Ovary (tissue), 7 donors: ENCODE measurements at regions not wholly inside any gene's neighbourhood (a gene's known extent, or its start where the extent isn't known, plus 50 kb on each side); places are given as distances from the start of the nearest gene placed in this dataset.

ENCODE experiments used
- DNase-seq, 5 donors: peaks; one replicate each; pipeline ENCODE4 v3.0.0-alpha.2; 2019 to 2020
- H3K27ac ChIP-seq, 2 donors: fragments of 200-600 bp; one replicate each; pipeline versions ENCODE4 v1.5.1 to v1.8.0; 2019 to 2022
- H3K27me3 ChIP-seq: fragments of 200-600 bp; one replicate; pipeline ENCODE4 v1.8.0; 2022
- H3K36me3 ChIP-seq: fragments of 200-600 bp; sonication (generic); one replicate; pipeline ENCODE4 v1.5.1; 2019
- H3K4me1 ChIP-seq: one replicate; pipeline ENCODE4 v1.8.1; 2013; ENCODE audit warnings: mild to moderate bottlenecking, moderate library complexity; ENCODE audit not compliant: insufficient read depth
- H3K4me3 ChIP-seq: fragments of 200-600 bp; sonication (generic); one replicate; pipeline ENCODE4 v1.5.1; 2017
- H3K9me3 ChIP-seq, 2 donors: fragments of 200-600 bp in 1 of 2; sonication (generic) in 1 of 2; one replicate each; pipeline versions ENCODE4 v1.5.1 to v1.8.1; 2013 to 2019; ENCODE audit warnings: mild to moderate bottlenecking in 1 of 2, moderate library complexity in 1 of 2
- EP300 ChIP-seq: sonication (generic); formaldehyde crosslinking; IDR thresholded peaks from one replicate; pipeline ENCODE4 v1.6.1; 2017; ENCODE audit warnings: antibody characterized with exemption
- POLR2A ChIP-seq: fragments of 450-650 bp; IDR thresholded peaks from one replicate; pipeline ENCODE4 v1.6.1; 2017; ENCODE audit warnings: antibody characterized with exemption, mild to moderate bottlenecking, moderate library complexity
- WGBS, 3 donors: extraction: QIAGEN DNeasy Blood & Tissue Kit in 1 of 3; methylation state at CpG; one replicate each; pipeline versions ENCODE4 v1.1.5 to v1.1.7; 2013 to 2017; 5-methylcytosine and 5-hydroxymethylcytosine counted together
- intact Hi-C, 4 donors: fragments of 100-400 bp; cut with DNase I; formaldehyde crosslinking; loops; one replicate each; pipeline versions ENCODE4 v1.11.0 to v1.15.1; 2022 to 2023
- TF ChIP-seq, protein P1 (sequence below), 3 donors: fragments of 450-650 bp in 2 of 3; fragments of 200-600 bp in 1 of 3; IDR thresholded peaks; one replicate each; pipeline versions ENCODE4 v1.5.1 to v1.8.0; 2016 to 2022; ENCODE audit warnings: antibody characterized with exemption in 3 of 3, mild to moderate bottlenecking in 1 of 3
- donor health status: DM: no; HTN: no; CAD: no; lungs with moderate emphysema.
- donor health status: DM: no; HTN: no; CAD: no.
- donor health status: Bipolar disorder and iron deficiency.
- donor health status: DM: no; HTN: no; CAD: no.
- donor health status: DM: yes; HTN: yes; CAD: no.

DNA sequence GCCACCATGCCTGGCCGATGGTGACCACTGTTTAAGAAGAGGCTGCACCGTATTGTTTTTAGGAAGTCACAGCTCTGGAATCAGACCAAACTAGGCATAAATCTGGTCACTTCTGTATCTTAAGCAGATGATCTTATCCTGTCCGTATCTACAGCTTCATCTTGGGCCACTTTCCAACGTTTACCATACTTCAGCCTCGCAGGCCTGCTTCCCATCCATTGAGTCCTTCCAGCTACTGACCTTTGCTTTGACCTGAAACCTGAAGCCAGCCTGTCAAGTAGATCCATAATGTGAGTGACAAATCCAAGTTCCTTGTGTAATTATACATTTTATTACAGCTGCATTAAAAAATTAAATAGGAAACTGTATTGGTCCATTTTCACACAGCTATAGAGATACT, 1033.0 kb downstream of the CDH11 start:
- Histone ChIP-seq H3K27ac (no peak overlapping the region), H3K27me3 (no peaks in the 10 kb centered on the region), H3K4me3 (no peak overlapping the region), H3K9me3 (no peaks in the 10 kb centered on the region), H3K36me3 (no peaks in the 10 kb centered on the region), H3K4me1 (no peaks in the 10 kb centered on the region)
- intact Hi-C loops: no loop called here
- 82 to 87% (median 84%) methylated on average over 5 of the region's 5 CpGs for WGBS, 3 donors
- TF ChIP-seq EP300: no peak
- TF ChIP-seq POLR2A: no peak
- TF ChIP-seq, protein P1, sequence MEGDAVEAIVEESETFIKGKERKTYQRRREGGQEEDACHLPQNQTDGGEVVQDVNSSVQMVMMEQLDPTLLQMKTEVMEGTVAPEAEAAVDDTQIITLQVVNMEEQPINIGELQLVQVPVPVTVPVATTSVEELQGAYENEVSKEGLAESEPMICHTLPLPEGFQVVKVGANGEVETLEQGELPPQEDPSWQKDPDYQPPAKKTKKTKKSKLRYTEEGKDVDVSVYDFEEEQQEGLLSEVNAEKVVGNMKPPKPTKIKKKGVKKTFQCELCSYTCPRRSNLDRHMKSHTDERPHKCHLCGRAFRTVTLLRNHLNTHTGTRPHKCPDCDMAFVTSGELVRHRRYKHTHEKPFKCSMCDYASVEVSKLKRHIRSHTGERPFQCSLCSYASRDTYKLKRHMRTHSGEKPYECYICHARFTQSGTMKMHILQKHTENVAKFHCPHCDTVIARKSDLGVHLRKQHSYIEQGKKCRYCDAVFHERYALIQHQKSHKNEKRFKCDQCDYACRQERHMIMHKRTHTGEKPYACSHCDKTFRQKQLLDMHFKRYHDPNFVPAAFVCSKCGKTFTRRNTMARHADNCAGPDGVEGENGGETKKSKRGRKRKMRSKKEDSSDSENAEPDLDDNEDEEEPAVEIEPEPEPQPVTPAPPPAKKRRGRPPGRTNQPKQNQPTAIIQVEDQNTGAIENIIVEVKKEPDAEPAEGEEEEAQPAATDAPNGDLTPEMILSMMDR (IDR thresholded peaks at IDR 0.05): no peak
- no peak for DNase-seq

DNA sequence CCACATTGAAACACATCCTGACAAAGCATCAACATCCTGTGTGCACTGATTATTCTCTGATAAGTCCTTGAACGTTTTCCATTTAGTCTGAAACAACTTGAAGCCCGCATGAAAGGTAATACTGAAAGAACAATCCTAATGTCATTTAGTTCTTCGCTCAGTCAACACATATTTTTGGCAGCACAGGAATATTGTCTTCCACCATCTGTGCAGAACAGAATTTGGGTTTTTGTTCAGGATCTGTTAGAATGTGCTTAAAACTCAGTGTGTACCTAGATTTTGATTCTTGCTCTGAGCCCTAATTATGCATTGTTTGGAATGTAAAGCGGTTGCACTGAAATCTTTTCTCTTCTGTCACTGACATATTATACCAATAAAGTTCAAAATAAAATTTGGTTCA, 1036.6 kb downstream of the CDH11 start:
- Histone ChIP-seq H3K36me3 (no peaks in the 10 kb centered on the region), H3K4me1 (no peaks in the 10 kb centered on the region), H3K27me3 (no peaks in the 10 kb centered on the region), H3K9me3 (no peaks in the 10 kb centered on the region), H3K4me3 (no peak overlapping the region), H3K27ac (no peak overlapping the region)
- intact Hi-C loops: no loop called here
- DNase-seq: no peak
- WGBS, 3 donors: 68 to 81% (median 79%) methylated on average over 4 of the region's 4 CpGs
- TF ChIP-seq, protein P1 (IDR thresholded peaks at IDR 0.05): no peak
- no peak for TF ChIP-seq EP300
- no peak for TF ChIP-seq POLR2A

GRCh38 chr16:64084706-64085105, 1037.2 kb downstream of the CDH11 start:
- intact Hi-C loops: no loop called here
- Histone ChIP-seq H3K4me1 (no peaks in the 10 kb centered on the region), H3K9me3 (no peaks in the 10 kb centered on the region), H3K4me3 (no peak overlapping the region), H3K36me3 (no peaks in the 10 kb centered on the region), H3K27ac (no peak overlapping the region), H3K27me3 (no peaks in the 10 kb centered on the region)
- TF ChIP-seq EP300: no peak
- TF ChIP-seq POLR2A: no peak
- TF ChIP-seq, protein P1 (IDR thresholded peaks at IDR 0.05): no peak
- no peak for DNase-seq
- 52 to 68% (median 56%) methylated on average over 3 of the region's 3 CpGs for WGBS, 3 donors

GRCh38 chr16:64083428-64084129, 1038.3 kb downstream of the CDH11 start:
- 88 to 89% (median 88%) methylated on average over 4 of the region's 4 CpGs for WGBS, 3 donors
- H3K4me3 ChIP-seq: no peak overlapping the region
- intact Hi-C loops: no loop called here
- no peaks in the 10 kb centered on the region for H3K9me3 ChIP-seq
- H3K36me3 ChIP-seq: no peaks in the 10 kb centered on the region
- no peaks in the 10 kb centered on the region for H3K27me3 ChIP-seq
- no peak for DNase-seq
- no peaks in the 10 kb centered on the region for H3K4me1 ChIP-seq
- TF ChIP-seq, protein P1 (IDR thresholded peaks at IDR 0.05): no peak
- TF ChIP-seq EP300 (no peak), POLR2A (no peak)
- H3K27ac ChIP-seq: no peak overlapping the region
